ENCODE measurements at regions not wholly inside any gene's neighbourhood (a gene's known extent, or its start where the extent isn't known, plus 50 kb on each side); places are given as distances from the start of the nearest gene placed in this dataset.

DNA sequence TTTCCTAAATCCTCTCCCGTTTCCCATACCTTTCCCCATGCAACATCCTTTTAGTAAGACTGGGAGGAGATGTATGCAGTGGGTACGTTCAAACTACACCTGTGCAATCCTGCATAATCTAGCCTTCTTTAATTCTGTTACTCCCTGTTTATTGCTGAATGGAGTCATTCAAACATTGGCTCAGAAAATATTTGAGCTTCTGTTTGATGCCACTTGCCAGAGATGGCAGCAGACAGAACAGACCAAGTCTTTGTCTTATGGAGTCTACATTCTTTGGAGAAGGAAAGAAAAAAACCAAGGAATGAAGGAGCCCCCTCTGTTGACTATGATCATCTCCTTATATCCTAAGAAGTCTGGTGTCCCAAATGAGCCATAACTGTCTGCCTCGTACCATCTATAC, 288.8 kb downstream of the HAPSTR1 start:
- Histone ChIP-seq H3K27ac (ENCODE audit: insufficient read depth, low read depth, low read length) (no peak overlapping the region), H3K9me1 (replicated peaks; ENCODE audit: control insufficient read depth, extremely low read depth, insufficient read depth, low read length) (no peaks in the 10 kb centered on the region), H2AFZ (ENCODE audit: low read depth, low read length) (no peak overlapping the region), H3K4me3 (replicated peaks in 1 of 3; ENCODE audit: insufficient read depth in 1 of 3, low read depth in 1 of 3, low read length in 3 of 3) (no peak overlapping the region), H3K9me3 (replicated peaks; ENCODE audit: control insufficient read depth, insufficient read depth, low read length) (no peaks in the 10 kb centered on the region), H3K4me2 (ENCODE audit: insufficient read depth, low read length) (no peak overlapping the region), H3K4me1 (ENCODE audit: control insufficient read depth, extremely low read depth, insufficient read depth, low read length) (peaks cover 8% of the 10 kb centered on the region), H4K20me1 (replicated peaks; ENCODE audit: control insufficient read depth, extremely low read depth, insufficient read depth, low read length) (no peaks in the 10 kb centered on the region), H3K79me2 (ENCODE audit: control insufficient read depth, insufficient read depth, low read length) (no peaks in the 10 kb centered on the region), H3K36me3 (ENCODE audit: control insufficient read depth in 2 of 2, extremely low read depth in 1 of 2, insufficient read depth in 2 of 2, low read length in 2 of 2) (no peaks in the 10 kb centered on the region), H3K27me3 (ENCODE audit: control insufficient read depth in 2 of 2, insufficient read depth in 2 of 2, low read length in 2 of 2) (no peaks in the 10 kb centered on the region), H3K9ac (replicated peaks; ENCODE audit: extremely low read depth, insufficient read depth, low read length) (no peak overlapping the region)
- intact Hi-C loops (cut with micrococcal nuclease) (no loop called here), dilution Hi-C loops (cut with MboI; ENCODE audit: extremely low pct_ligation_motif_present, low sequenced_read_pairs) (no loop called here)
- DNase-seq (ENCODE audit: low read depth, low spot score) (no peak), FAIRE-seq (no peak)
- ChIA-PET CTCF (no interaction called here), POLR2A (no interaction called here)
- no peak for TF ChIP-seq EZH2 (IDR thresholded peaks at IDR 0.05; ENCODE audit: borderline replicate concordance, low read depth, low read length, severe bottlenecking)
- no peak for TF ChIP-seq POLR2A (IDR thresholded peaks at IDR 0.05; ENCODE audit: low read depth, low read length)
- TF ChIP-seq POLR2AphosphoS5 (IDR thresholded peaks at IDR 0.05; ENCODE audit: insufficient read depth, low read depth, low read length) = no peak
- no peak for TF ChIP-seq FOS (IDR thresholded peaks at IDR 0.05; ENCODE audit: borderline replicate concordance, insufficient read depth, low read length)
- TF ChIP-seq, protein P1, sequence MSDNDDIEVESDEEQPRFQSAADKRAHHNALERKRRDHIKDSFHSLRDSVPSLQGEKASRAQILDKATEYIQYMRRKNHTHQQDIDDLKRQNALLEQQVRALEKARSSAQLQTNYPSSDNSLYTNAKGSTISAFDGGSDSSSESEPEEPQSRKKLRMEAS (IDR thresholded peaks at IDR 0.05; ENCODE audit: insufficient read depth, insufficient read length) = no peak
- no peak for TF ChIP-seq MYC (IDR thresholded peaks at IDR 0.05; ENCODE audit: low read depth, low read length)
- TF ChIP-seq, protein P2, sequence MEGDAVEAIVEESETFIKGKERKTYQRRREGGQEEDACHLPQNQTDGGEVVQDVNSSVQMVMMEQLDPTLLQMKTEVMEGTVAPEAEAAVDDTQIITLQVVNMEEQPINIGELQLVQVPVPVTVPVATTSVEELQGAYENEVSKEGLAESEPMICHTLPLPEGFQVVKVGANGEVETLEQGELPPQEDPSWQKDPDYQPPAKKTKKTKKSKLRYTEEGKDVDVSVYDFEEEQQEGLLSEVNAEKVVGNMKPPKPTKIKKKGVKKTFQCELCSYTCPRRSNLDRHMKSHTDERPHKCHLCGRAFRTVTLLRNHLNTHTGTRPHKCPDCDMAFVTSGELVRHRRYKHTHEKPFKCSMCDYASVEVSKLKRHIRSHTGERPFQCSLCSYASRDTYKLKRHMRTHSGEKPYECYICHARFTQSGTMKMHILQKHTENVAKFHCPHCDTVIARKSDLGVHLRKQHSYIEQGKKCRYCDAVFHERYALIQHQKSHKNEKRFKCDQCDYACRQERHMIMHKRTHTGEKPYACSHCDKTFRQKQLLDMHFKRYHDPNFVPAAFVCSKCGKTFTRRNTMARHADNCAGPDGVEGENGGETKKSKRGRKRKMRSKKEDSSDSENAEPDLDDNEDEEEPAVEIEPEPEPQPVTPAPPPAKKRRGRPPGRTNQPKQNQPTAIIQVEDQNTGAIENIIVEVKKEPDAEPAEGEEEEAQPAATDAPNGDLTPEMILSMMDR (IDR thresholded peaks at IDR 0.05; ENCODE audit: extremely low read depth in 1 of 2, insufficient read depth in 1 of 2, low read depth in 1 of 2, low read length in 2 of 2) = no peak
- no peak for TF ChIP-seq GATA2 (IDR thresholded peaks at IDR 0.05; ENCODE audit: insufficient read depth, insufficient read length, low read depth, low read length)
- no peak for TF ChIP-seq JUN (IDR thresholded peaks at IDR 0.05; ENCODE audit: borderline replicate concordance, insufficient read depth, insufficient read length, low read depth)
- no TSS peak for BruUV-seq (replicated peaks)
